A549 (cell line): ENCODE measurements at regions not wholly inside any gene's neighbourhood (a gene's known extent, or its start where the extent isn't known, plus 50 kb on each side); places are given as distances from the start of the nearest gene placed in this dataset.

ENCODE experiments used
- NPAS2 ChIP-seq: fragments of 250-450 bp; sonication (Bioruptor Pico); IDR thresholded peaks from 2 replicates; pipeline ENCODE4 v1.8.0; 2022; ENCODE audit warnings: mild to moderate bottlenecking, moderate library complexity, borderline replicate concordance
- POLR2A ChIP-seq: IDR thresholded peaks from 2 replicates; pipeline ENCODE4 v1.6.1; 2012; ENCODE audit warnings: mild to moderate bottlenecking, low read length
- TF ChIP-seq, protein P1 (sequence below): fragments of >200 bp; sonication (Bioruptor Twin); formaldehyde crosslinking; IDR thresholded peaks from 3 replicates; pipeline ENCODE4 v1.5.1; 2016

DNA sequence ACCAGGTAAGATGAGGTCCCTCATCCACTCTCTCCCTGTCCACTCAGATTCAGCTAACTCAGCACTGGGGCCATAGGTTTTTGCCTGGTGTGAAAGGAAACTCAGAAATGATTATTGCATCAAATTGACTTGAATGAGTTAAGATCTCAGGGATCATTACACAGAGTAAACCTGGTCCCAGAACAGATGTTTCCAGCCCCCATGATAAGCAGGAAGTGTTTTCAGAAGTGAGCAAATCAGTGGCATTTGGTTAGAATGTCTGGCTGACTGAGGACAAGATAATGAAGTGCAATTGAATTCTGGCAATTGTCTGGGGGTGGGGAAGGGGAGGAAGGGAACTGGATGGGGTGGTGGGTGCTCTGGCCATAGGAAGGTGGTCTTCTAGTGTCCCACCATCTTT lies 108.0 kb downstream of the CHIC2 start:
- TF ChIP-seq, protein P1, sequence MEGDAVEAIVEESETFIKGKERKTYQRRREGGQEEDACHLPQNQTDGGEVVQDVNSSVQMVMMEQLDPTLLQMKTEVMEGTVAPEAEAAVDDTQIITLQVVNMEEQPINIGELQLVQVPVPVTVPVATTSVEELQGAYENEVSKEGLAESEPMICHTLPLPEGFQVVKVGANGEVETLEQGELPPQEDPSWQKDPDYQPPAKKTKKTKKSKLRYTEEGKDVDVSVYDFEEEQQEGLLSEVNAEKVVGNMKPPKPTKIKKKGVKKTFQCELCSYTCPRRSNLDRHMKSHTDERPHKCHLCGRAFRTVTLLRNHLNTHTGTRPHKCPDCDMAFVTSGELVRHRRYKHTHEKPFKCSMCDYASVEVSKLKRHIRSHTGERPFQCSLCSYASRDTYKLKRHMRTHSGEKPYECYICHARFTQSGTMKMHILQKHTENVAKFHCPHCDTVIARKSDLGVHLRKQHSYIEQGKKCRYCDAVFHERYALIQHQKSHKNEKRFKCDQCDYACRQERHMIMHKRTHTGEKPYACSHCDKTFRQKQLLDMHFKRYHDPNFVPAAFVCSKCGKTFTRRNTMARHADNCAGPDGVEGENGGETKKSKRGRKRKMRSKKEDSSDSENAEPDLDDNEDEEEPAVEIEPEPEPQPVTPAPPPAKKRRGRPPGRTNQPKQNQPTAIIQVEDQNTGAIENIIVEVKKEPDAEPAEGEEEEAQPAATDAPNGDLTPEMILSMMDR: no peak
- TF ChIP-seq POLR2A (no peak), NPAS2 (no peak)
